NB4 (cell line): ENCODE measurements at regions not wholly inside any gene's neighbourhood (a gene's known extent, or its start where the extent isn't known, plus 50 kb on each side); places are given as distances from the start of the nearest gene placed in this dataset.

Experiments used
- CTCF ChIP-seq: IDR thresholded peaks from one replicate; pipeline ENCODE4 v1.5.1; 2012; ENCODE audit warnings: low read depth, low read length
- POLR2A ChIP-seq: IDR thresholded peaks from 2 replicates; pipeline ENCODE4 v1.6.1; 2011; ENCODE audit warnings: mild to moderate bottlenecking; ENCODE audit not compliant: insufficient read length; ENCODE audit errors: extremely low read depth

- TF ChIP-seq CTCF (no peak), POLR2A (no peak)
Measured at GRCh38 chr10:113305871-113306270, 247.0 kb upstream of the HABP2 start.
